ENCODE measurements at regions not wholly inside any gene's neighbourhood (a gene's known extent, or its start where the extent isn't known, plus 50 kb on each side); places are given as distances from the start of the nearest gene placed in this dataset.

DNA sequence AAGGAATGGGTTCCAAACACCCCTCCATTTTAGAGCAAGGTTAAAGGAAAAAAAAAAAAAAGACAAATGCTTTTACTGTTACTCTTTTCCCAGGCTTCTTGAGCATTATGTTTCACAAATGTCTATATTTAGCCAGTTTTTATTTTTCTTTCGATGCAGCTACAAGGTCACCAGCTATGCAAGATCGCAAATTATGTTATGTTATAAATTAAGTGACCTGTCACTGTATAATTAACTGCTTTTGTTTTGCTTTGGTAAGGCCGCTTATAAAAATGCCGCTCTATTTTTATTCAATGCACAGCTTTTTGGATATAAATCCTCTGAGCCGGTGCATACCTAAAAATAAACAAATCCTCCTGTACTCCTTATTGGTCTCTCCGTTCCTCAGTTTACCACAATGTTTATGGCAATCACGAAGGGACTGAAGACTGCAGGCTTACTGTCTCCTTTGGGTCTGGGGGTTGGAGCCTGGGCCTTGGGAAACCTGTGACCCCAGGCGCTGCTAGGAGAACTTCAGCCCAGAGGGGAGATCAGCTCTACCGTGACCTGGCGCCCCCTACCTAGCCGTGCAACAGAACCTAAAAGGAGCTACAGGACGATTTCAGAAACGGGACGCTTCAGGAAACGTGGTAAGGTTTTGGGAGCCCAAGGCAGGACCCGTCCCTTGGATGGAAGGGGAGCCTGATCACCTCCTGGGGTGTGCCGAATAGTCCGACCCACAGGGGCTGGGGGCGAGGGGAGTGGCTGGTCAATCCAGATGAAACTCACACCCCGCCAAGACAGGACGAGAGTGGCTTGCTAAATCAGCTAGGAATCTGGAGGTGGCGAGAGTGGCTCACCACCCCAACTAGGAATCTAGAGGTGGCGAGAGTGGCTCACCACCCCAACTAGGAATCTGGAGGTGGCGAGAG, 101.2 kb upstream of the CD55 start:
- TF ChIP-seq, protein P1, sequence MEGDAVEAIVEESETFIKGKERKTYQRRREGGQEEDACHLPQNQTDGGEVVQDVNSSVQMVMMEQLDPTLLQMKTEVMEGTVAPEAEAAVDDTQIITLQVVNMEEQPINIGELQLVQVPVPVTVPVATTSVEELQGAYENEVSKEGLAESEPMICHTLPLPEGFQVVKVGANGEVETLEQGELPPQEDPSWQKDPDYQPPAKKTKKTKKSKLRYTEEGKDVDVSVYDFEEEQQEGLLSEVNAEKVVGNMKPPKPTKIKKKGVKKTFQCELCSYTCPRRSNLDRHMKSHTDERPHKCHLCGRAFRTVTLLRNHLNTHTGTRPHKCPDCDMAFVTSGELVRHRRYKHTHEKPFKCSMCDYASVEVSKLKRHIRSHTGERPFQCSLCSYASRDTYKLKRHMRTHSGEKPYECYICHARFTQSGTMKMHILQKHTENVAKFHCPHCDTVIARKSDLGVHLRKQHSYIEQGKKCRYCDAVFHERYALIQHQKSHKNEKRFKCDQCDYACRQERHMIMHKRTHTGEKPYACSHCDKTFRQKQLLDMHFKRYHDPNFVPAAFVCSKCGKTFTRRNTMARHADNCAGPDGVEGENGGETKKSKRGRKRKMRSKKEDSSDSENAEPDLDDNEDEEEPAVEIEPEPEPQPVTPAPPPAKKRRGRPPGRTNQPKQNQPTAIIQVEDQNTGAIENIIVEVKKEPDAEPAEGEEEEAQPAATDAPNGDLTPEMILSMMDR (IDR thresholded peaks at IDR 0.05), result no peak
- no peak for TF ChIP-seq POLR2A (IDR thresholded peaks at IDR 0.05)
- no peak for TF ChIP-seq EP300 (IDR thresholded peaks at IDR 0.05)
